ENCODE measurements at regions not wholly inside any gene's neighbourhood (a gene's known extent, or its start where the extent isn't known, plus 50 kb on each side); places are given as distances from the start of the nearest gene placed in this dataset.

DNA sequence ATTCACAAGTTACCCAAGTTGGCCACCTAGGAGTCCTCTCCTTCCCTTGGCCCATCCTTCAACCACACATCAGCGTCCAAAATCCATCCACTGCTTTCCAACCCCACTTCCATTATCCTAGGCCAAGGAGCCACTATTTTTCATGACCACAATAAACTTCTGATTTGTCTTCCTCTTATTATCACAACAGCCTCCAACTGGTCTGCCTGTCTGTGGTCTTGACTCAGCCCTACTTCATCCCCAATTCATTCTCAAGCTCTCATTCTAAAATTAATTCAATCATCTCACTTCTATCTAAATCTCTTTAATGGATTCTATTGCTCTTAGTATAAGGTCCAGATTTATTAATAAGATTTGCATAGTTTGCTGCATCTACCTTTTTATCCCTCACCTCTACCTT lies 189.0 kb upstream of the PRDM1 start:
- TF ChIP-seq, protein P1, sequence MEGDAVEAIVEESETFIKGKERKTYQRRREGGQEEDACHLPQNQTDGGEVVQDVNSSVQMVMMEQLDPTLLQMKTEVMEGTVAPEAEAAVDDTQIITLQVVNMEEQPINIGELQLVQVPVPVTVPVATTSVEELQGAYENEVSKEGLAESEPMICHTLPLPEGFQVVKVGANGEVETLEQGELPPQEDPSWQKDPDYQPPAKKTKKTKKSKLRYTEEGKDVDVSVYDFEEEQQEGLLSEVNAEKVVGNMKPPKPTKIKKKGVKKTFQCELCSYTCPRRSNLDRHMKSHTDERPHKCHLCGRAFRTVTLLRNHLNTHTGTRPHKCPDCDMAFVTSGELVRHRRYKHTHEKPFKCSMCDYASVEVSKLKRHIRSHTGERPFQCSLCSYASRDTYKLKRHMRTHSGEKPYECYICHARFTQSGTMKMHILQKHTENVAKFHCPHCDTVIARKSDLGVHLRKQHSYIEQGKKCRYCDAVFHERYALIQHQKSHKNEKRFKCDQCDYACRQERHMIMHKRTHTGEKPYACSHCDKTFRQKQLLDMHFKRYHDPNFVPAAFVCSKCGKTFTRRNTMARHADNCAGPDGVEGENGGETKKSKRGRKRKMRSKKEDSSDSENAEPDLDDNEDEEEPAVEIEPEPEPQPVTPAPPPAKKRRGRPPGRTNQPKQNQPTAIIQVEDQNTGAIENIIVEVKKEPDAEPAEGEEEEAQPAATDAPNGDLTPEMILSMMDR (conservative IDR thresholded peaks at IDR 0.05; ENCODE audit: low read length) = no peak
- TF ChIP-seq EZH2phosphoT487 (IDR thresholded peaks at IDR 0.05; ENCODE audit: borderline replicate concordance, low read depth, low read length) = no peak

All from OCI-LY7 (cell line).